Activated gamma-delta T cell treated with anti-CD3 and anti-CD28 coated beads, Interleukin-2, amount 50 U/mL, for 16 hours (primary cell): ENCODE measurements at regions not wholly inside any gene's neighbourhood (a gene's known extent, or its start where the extent isn't known, plus 50 kb on each side); places are given as distances from the start of the nearest gene placed in this dataset.
"Not testable (repeated sequence)": the region's sequence is repeated elsewhere in the genome, so short reads cannot be mapped to it uniquely, and the experiment has no call there.

Experiments
- DNase-seq: peaks from one replicate; pipeline ENCODE4 v3.0.0-alpha.2; 2020; ENCODE audit warnings: low read depth

- no peak for DNase-seq
These were observed 273.0 kb upstream of the NFIA start for GRCh38 chr1:60809204-60809980.

- no peak for DNase-seq
These were observed 273.7 kb upstream of the NFIA start for GRCh38 chr1:60808676-60809075.

GRCh38 chr1:60802884-60803283 is 279.5 kb upstream of the NFIA start:
- no peak for DNase-seq

GRCh38 chr1:60797351-60797750 is 285.0 kb upstream of the NFIA start:
- DNase-seq = no peak

- no peak for DNase-seq
These were observed 291.1 kb upstream of the NFIA start for GRCh38 chr1:60791226-60791625.

GRCh38 chr1:60773099-60773498 is 309.3 kb upstream of the NFIA start:
- DNase-seq = not testable (repeated sequence)

GRCh38 chr1:60769082-60769481 is 313.3 kb upstream of the NFIA start:
- DNase-seq = no peak

GRCh38 chr1:60765204-60765603 is 317.2 kb upstream of the NFIA start:
- DNase-seq = no peak

GRCh38 chr1:60764489-60764888 is 317.9 kb upstream of the NFIA start:
- DNase-seq = no peak

- no peak for DNase-seq
These were observed 318.6 kb upstream of the NFIA start for GRCh38 chr1:60763741-60764140.

- DNase-seq = no peak
These were observed 319.4 kb upstream of the NFIA start for GRCh38 chr1:60762911-60763310.

GRCh38 chr1:60762176-60762575 is 320.2 kb upstream of the NFIA start:
- DNase-seq = no peak

GRCh38 chr1:60759291-60759690 is 323.1 kb upstream of the NFIA start:
- DNase-seq = no peak

- no peak for DNase-seq
These were observed 324.9 kb upstream of the NFIA start for GRCh38 chr1:60757485-60757884.

GRCh38 chr1:60753036-60753900 is 329.1 kb upstream of the NFIA start:
- no peak for DNase-seq

- DNase-seq = no peak
These were observed 331.1 kb upstream of the NFIA start for GRCh38 chr1:60751306-60751705.

- DNase-seq = no peak
These were observed 335.0 kb upstream of the NFIA start for GRCh38 chr1:60747353-60747752.

- DNase-seq = no peak
These were observed 336.0 kb upstream of the NFIA start for GRCh38 chr1:60746278-60746791.

GRCh38 chr1:60745484-60745883 is 336.9 kb upstream of the NFIA start:
- DNase-seq = no peak

- DNase-seq = no peak
These were observed 340.0 kb upstream of the NFIA start for GRCh38 chr1:60742339-60742738.

- DNase-seq = no peak
These were observed 342.2 kb upstream of the NFIA start for GRCh38 chr1:60740154-60740553.

GRCh38 chr1:60739729-60740128 is 342.6 kb upstream of the NFIA start:
- DNase-seq = no peak

- DNase-seq = no peak
These were observed 349.4 kb upstream of the NFIA start for GRCh38 chr1:60732977-60733401.
